Endodermal cell (in vitro differentiated cells): ENCODE measurements at regions not wholly inside any gene's neighbourhood (a gene's known extent, or its start where the extent isn't known, plus 50 kb on each side); places are given as distances from the start of the nearest gene placed in this dataset.

Experiments used
- DNase-seq: peaks from one replicate; pipeline ENCODE4 v3.0.0-alpha.2; 2017
- H3K27ac ChIP-seq: 2 replicates; pipeline ENCODE4 v1.5.1; 2013; ENCODE audit warnings: mild to moderate bottlenecking, low read depth, low read length, moderate library complexity
- H3K27me3 ChIP-seq: 2 replicates; pipeline ENCODE4 v1.6.1; 2013; ENCODE audit warnings: mild to moderate bottlenecking, low read length, moderate library complexity; ENCODE audit not compliant: insufficient read depth, control insufficient read depth, poor library complexity, severe bottlenecking
- H3K36me3 ChIP-seq: 2 replicates; pipeline ENCODE4 v1.7.0; 2013; ENCODE audit warnings: mild to moderate bottlenecking, low read length, moderate library complexity; ENCODE audit not compliant: control insufficient read depth, insufficient read depth
- H3K4me1 ChIP-seq: one replicate; pipeline ENCODE4 v1.7.0; 2013; ENCODE audit warnings: low read length; ENCODE audit not compliant: control insufficient read depth, insufficient read depth
- H3K4me3 ChIP-seq: 2 replicates; pipeline ENCODE4 v1.5.1; 2013; ENCODE audit warnings: mild to moderate bottlenecking, low read length, moderate library complexity
- H3K9ac ChIP-seq: 2 replicates; pipeline ENCODE4 v1.6.1; 2013; ENCODE audit warnings: mild to moderate bottlenecking, low read length, moderate library complexity; ENCODE audit not compliant: poor library complexity, severe bottlenecking; ENCODE audit errors: extremely low read depth
- H3K9me3 ChIP-seq: 2 replicates; pipeline ENCODE4 v1.6.1; 2013; ENCODE audit warnings: mild to moderate bottlenecking, low read length, moderate library complexity; ENCODE audit not compliant: control insufficient read depth
- H3K27ac Mint-ChIP-seq: 2 replicates; pipeline ENCODE4 v1.8.0; 2020; ENCODE audit warnings: mixed read lengths
- H3K27me3 Mint-ChIP-seq: 2 replicates; pipeline ENCODE4 v1.8.0; 2021; ENCODE audit warnings: mild to moderate bottlenecking, mixed read lengths; ENCODE audit not compliant: insufficient read depth
- H3K36me3 Mint-ChIP-seq: 2 replicates; pipeline ENCODE4 v1.8.0; 2020; ENCODE audit warnings: low read depth, mixed read lengths
- H3K4me1 Mint-ChIP-seq: 2 replicates; pipeline ENCODE4 v1.8.0; 2020; ENCODE audit warnings: mixed read lengths
- H3K4me3 Mint-ChIP-seq: 2 replicates; pipeline ENCODE4 v1.8.0; 2020; ENCODE audit warnings: mild to moderate bottlenecking, moderate library complexity, mixed read lengths
- H3K9me3 Mint-ChIP-seq: 2 replicates; pipeline ENCODE4 v1.8.0; 2020; ENCODE audit warnings: mild to moderate bottlenecking, mixed read lengths
- CTCF ChIP-seq: fragments of 200-600 bp; sonication (generic); conservative IDR thresholded peaks from 2 replicates; pipeline ENCODE4 v1.5.0; 2021; ENCODE audit warnings: antibody characterized with exemption, mild to moderate bottlenecking
- WGBS, 2 experiments: methylation state at CpG; one replicate each; pipeline versions ENCODE4 v1.1.5 to v1.1.7; 2013; ENCODE audit warnings: missing lambda C conversion rate in 2 of 2, mixed read lengths in 1 of 2; ENCODE audit not compliant: insufficient coverage in 1 of 2, insufficient read length in 1 of 2; 5-methylcytosine and 5-hydroxymethylcytosine counted together

- Histone ChIP-seq H3K36me3 (no peaks in the 10 kb centered on the region), H3K4me3 (no peak overlapping the region), H3K27me3 (no peaks in the 10 kb centered on the region), H3K27ac (no peak overlapping the region), H3K9me3 (no peaks in the 10 kb centered on the region), H3K9ac (no peak overlapping the region), H3K4me1 (no peaks in the 10 kb centered on the region)
- Mint-ChIP-seq H3K27me3 (no peaks in the 10 kb centered on the region), H3K36me3 (no peaks in the 10 kb centered on the region), H3K4me3 (no peak overlapping the region), H3K27ac (no peak overlapping the region), H3K9me3 (no peaks in the 10 kb centered on the region), H3K4me1 (no peaks in the 10 kb centered on the region)
- no peak for DNase-seq
- TF ChIP-seq CTCF = no peak
- WGBS, 2 experiments = 94 to 100% methylated on average over 1 to 2 of the region's 2 CpGs
Measured at GRCh38 chr14:27727251-27727770, 1039.3 kb upstream of the FOXG1 start.

DNA sequence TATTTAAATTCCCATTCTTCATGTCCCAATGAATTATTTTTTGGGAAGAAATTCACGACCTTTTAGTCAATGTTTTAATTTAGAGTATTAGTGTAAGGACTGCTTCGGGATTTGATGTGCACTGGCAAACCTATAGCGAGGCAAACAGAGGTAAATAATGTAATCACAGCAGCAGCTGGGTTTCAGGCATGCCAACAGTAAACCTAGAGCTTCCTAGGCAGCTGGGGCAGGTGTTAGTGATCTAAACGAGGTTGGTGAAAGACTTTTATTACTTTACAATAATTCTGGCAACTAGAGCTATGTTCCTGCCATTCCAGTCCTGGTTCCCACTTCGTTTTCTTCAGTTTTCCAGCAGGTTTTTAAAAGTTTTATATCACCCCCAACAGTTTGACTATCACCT lies 1036.4 kb upstream of the FOXG1 start:
- H3K36me3 Mint-ChIP-seq = no peaks in the 10 kb centered on the region
- no peaks in the 10 kb centered on the region for H3K27me3 Mint-ChIP-seq
- H3K4me1 ChIP-seq = no peaks in the 10 kb centered on the region
- no peaks in the 10 kb centered on the region for H3K9me3 Mint-ChIP-seq
- no peaks in the 10 kb centered on the region for H3K9me3 ChIP-seq
- H3K27ac Mint-ChIP-seq = no peak overlapping the region
- no peak for DNase-seq
- no peak overlapping the region for H3K4me3 ChIP-seq
- H3K27me3 ChIP-seq = no peaks in the 10 kb centered on the region
- no peak overlapping the region for H3K27ac ChIP-seq
- no peak overlapping the region for H3K9ac ChIP-seq
- H3K4me3 Mint-ChIP-seq = no peak overlapping the region
- no peaks in the 10 kb centered on the region for H3K4me1 Mint-ChIP-seq
- no peaks in the 10 kb centered on the region for H3K36me3 ChIP-seq
- WGBS, 2 experiments = 85 to 100% methylated on average over 2 to 5 of the region's 5 CpGs
- TF ChIP-seq CTCF = no peak

- Histone ChIP-seq H3K9ac (no peak overlapping the region), H3K9me3 (no peaks in the 10 kb centered on the region), H3K27ac (no peak overlapping the region), H3K36me3 (no peaks in the 10 kb centered on the region), H3K27me3 (no peaks in the 10 kb centered on the region), H3K4me1 (no peaks in the 10 kb centered on the region), H3K4me3 (no peak overlapping the region)
- DNase-seq = no peak
- no peak for TF ChIP-seq CTCF
- Mint-ChIP-seq H3K4me1 (peaks cover 4% of the 10 kb centered on the region), H3K9me3 (peaks cover 2% of the 10 kb centered on the region), H3K27me3 (no peaks in the 10 kb centered on the region), H3K36me3 (no peaks in the 10 kb centered on the region), H3K4me3 (no peak overlapping the region), H3K27ac (no peak overlapping the region)
- WGBS, 2 experiments = 88 to 100% methylated on average over 1 of the region's 1 CpG
Measured at GRCh38 chr14:27739657-27740156, 1026.9 kb upstream of the FOXG1 start.
